ENCODE measurements at regions not wholly inside any gene's neighbourhood (a gene's known extent, or its start where the extent isn't known, plus 50 kb on each side); places are given as distances from the start of the nearest gene placed in this dataset.
A peak's percentile ranks its signal among the peaks of the same experiment; 100 is the strongest.

- Mint-ChIP-seq H3K27ac (no peak overlapping the region), H3K4me3 (no peak overlapping the region), H3K36me3 (no peaks in the 10 kb centered on the region), H3K9me3 (peaks cover under 1% of the 10 kb centered on the region), H3K27me3 (no peaks in the 10 kb centered on the region), H3K4me1 (ENCODE audit: unreplicated experiment) (no peaks in the 10 kb centered on the region)
- no peak for TF ChIP-seq CTCF (conservative IDR thresholded peaks at IDR 0.05)
- no peak for DNase-seq (ENCODE audit: extremely low spot score, unreplicated experiment)
These were observed 271.2 kb upstream of the NAV3 start for GRCh38 chr12:77559400-77560074.

- Mint-ChIP-seq H3K4me3 (no peak overlapping the region), H3K36me3 (no peaks in the 10 kb centered on the region), H3K27ac (no peak overlapping the region), H3K4me1 (ENCODE audit: unreplicated experiment) (no peaks in the 10 kb centered on the region), H3K27me3 (no peaks in the 10 kb centered on the region), H3K9me3 (no peaks in the 10 kb centered on the region)
- DNase-seq (ENCODE audit: extremely low spot score, unreplicated experiment): no peak
- no peak for TF ChIP-seq CTCF (conservative IDR thresholded peaks at IDR 0.05)
These were observed 275.6 kb upstream of the NAV3 start for GRCh38 chr12:77555074-77555473.

- H3K36me3 Mint-ChIP-seq: no peaks in the 10 kb centered on the region
- H3K27ac Mint-ChIP-seq: no peak overlapping the region
- no peaks in the 10 kb centered on the region for H3K9me3 Mint-ChIP-seq
- no peak overlapping the region for H3K4me3 Mint-ChIP-seq
- H3K4me1 Mint-ChIP-seq (ENCODE audit: unreplicated experiment): peaks cover 4% of the 10 kb centered on the region
- TF ChIP-seq CTCF (conservative IDR thresholded peaks at IDR 0.05): no peak
- H3K27me3 Mint-ChIP-seq: no peaks in the 10 kb centered on the region
- DNase-seq (ENCODE audit: extremely low spot score, unreplicated experiment): no peak
These were observed 276.6 kb upstream of the NAV3 start for GRCh38 chr12:77553976-77554619.

- Mint-ChIP-seq H3K9me3 (no peaks in the 10 kb centered on the region), H3K27me3 (no peaks in the 10 kb centered on the region), H3K36me3 (no peaks in the 10 kb centered on the region), H3K4me1 (ENCODE audit: unreplicated experiment) (peaks cover 5% of the 10 kb centered on the region), H3K4me3 (no peak overlapping the region), H3K27ac (peak overlapping the region; percentile 57)
- DNase-seq (ENCODE audit: extremely low spot score, unreplicated experiment): no peak
- TF ChIP-seq CTCF (conservative IDR thresholded peaks at IDR 0.05): no peak
These were observed 281.1 kb upstream of the NAV3 start for GRCh38 chr12:77549383-77550128.

- Mint-ChIP-seq H3K27ac (peak overlapping the region; percentile 57), H3K36me3 (no peaks in the 10 kb centered on the region), H3K4me1 (ENCODE audit: unreplicated experiment) (peaks cover 5% of the 10 kb centered on the region), H3K9me3 (no peaks in the 10 kb centered on the region), H3K4me3 (no peak overlapping the region), H3K27me3 (no peaks in the 10 kb centered on the region)
- no peak for TF ChIP-seq CTCF (conservative IDR thresholded peaks at IDR 0.05)
- no peak for DNase-seq (ENCODE audit: extremely low spot score, unreplicated experiment)
These were observed 281.9 kb upstream of the NAV3 start for GRCh38 chr12:77548797-77549196.
